ENCODE measurements at regions not wholly inside any gene's neighbourhood (a gene's known extent, or its start where the extent isn't known, plus 50 kb on each side); places are given as distances from the start of the nearest gene placed in this dataset.

DNA sequence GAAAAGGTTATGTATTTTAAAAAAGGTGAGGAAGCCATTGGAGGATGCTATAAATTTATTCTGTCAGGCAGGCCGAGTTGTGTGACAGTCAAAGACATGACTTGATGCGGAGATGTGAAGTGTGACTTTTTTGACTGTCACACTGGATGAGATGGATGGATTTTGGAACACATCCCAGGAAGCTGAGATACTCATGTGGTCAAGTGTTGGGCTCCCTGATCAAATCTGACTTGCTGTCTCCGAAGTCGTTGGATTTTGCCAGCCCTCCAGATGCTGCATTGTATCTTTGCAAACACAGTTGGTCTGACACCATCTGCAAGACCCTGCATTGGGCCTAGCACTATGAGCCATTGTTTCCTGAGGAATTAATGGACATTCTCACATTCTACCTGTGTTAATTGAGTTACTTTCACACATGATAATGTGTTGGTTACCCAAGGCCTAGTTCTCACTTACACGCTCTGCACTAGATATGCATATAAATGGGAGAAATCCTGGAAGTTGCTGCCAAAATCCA lies 204.0 kb upstream of the PRKD1 start:
- Histone ChIP-seq H3K9ac (no peak overlapping the region), H3K27me3 (no peaks in the 10 kb centered on the region), H3K36me3 (no peaks in the 10 kb centered on the region), H3K4me1 (no peaks in the 10 kb centered on the region), H2AFZ (replicated peaks) (no peak overlapping the region), H3K4me2 (no peak overlapping the region), H3K4me3 (no peak overlapping the region), H3K9me3 (ENCODE audit: low read depth) (no peaks in the 10 kb centered on the region), H3K79me2 (ENCODE audit: low read depth) (no peaks in the 10 kb centered on the region), H3F3A (ENCODE audit: low read depth) (no peaks in the 10 kb centered on the region), H4K20me1 (ENCODE audit: low read depth) (no peaks in the 10 kb centered on the region), H3K27ac (no peak overlapping the region)
- no peaks in the 10 kb centered on the region for H3K27me3 Mint-ChIP-seq (ENCODE audit: insufficient read depth, low read depth)
- H3K4me1 Mint-ChIP-seq, result no peaks in the 10 kb centered on the region
- no peak for DNase-seq (ENCODE audit: low spot score)
- H3K9me3 Mint-ChIP-seq, result no peaks in the 10 kb centered on the region
- no peak overlapping the region for H3K27ac Mint-ChIP-seq
- no peak for TF ChIP-seq EZH2phosphoT487 (IDR thresholded peaks at IDR 0.05)
- TF ChIP-seq EZH2 (IDR thresholded peaks at IDR 0.05), result no peak
- TF ChIP-seq CTCF (IDR thresholded peaks at IDR 0.05), result no peak
- H3K4me3 Mint-ChIP-seq, result no peak overlapping the region
- no peaks in the 10 kb centered on the region for H3K36me3 Mint-ChIP-seq

- H3K4me3 ChIP-seq, result no peak overlapping the region
- no peaks in the 10 kb centered on the region for H3K36me3 ChIP-seq
- Mint-ChIP-seq H3K4me3 (no peak overlapping the region), H3K27ac (no peak overlapping the region), H3K27me3 (ENCODE audit: insufficient read depth, low read depth) (no peaks in the 10 kb centered on the region), H3K4me1 (no peaks in the 10 kb centered on the region), H3K36me3 (no peaks in the 10 kb centered on the region), H3K9me3 (no peaks in the 10 kb centered on the region)
- H3K9ac ChIP-seq, result no peak overlapping the region
- H3K27ac ChIP-seq, result no peak overlapping the region
- no peak for DNase-seq (ENCODE audit: low spot score)
- H3K4me2 ChIP-seq, result no peak overlapping the region
- H3K4me1 ChIP-seq, result no peaks in the 10 kb centered on the region
- H3K27me3 ChIP-seq, result no peaks in the 10 kb centered on the region
- H2AFZ ChIP-seq (replicated peaks), result no peak overlapping the region
- H4K20me1 ChIP-seq (ENCODE audit: low read depth), result no peaks in the 10 kb centered on the region
- H3K79me2 ChIP-seq (ENCODE audit: low read depth), result no peaks in the 10 kb centered on the region
- no peak for TF ChIP-seq CTCF (IDR thresholded peaks at IDR 0.05)
- no peak for TF ChIP-seq EZH2phosphoT487 (IDR thresholded peaks at IDR 0.05)
- TF ChIP-seq EZH2 (IDR thresholded peaks at IDR 0.05), result no peak
- no peaks in the 10 kb centered on the region for H3F3A ChIP-seq (ENCODE audit: low read depth)
- no peaks in the 10 kb centered on the region for H3K9me3 ChIP-seq (ENCODE audit: low read depth)
These were observed 204.5 kb upstream of the PRKD1 start for GRCh38 chr14:30132196-30132595.

DNA sequence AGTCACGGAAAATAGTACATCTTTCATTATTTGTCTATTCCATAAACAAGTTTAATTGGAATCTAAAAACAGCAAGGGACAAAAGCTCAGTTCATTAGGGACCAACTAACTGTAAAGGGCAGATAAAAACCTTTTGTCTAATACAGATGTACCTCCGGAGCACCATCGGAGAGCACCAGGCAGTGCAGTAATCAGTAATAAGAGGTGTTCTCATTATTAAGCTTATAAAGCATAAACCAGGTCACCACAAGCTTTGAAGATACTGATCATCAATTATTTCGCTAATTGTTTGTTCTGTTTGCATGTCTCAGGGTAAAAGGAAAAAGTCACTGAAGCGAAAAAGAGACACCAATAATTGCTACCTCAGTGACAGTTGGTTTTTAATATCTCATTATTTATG lies 207.3 kb upstream of the PRKD1 start:
- no peak overlapping the region for H3K27ac ChIP-seq
- Mint-ChIP-seq H3K4me3 (no peak overlapping the region), H3K27ac (no peak overlapping the region), H3K27me3 (ENCODE audit: insufficient read depth, low read depth) (no peaks in the 10 kb centered on the region), H3K9me3 (no peaks in the 10 kb centered on the region), H3K4me1 (no peaks in the 10 kb centered on the region), H3K36me3 (no peaks in the 10 kb centered on the region)
- H3F3A ChIP-seq (ENCODE audit: low read depth), result no peaks in the 10 kb centered on the region
- no peaks in the 10 kb centered on the region for H3K27me3 ChIP-seq
- no peak overlapping the region for H3K4me2 ChIP-seq
- no peaks in the 10 kb centered on the region for H3K4me1 ChIP-seq
- no peak overlapping the region for H3K4me3 ChIP-seq
- no peaks in the 10 kb centered on the region for H3K79me2 ChIP-seq (ENCODE audit: low read depth)
- no peak for DNase-seq (ENCODE audit: low spot score)
- H3K9ac ChIP-seq, result no peak overlapping the region
- no peaks in the 10 kb centered on the region for H3K9me3 ChIP-seq (ENCODE audit: low read depth)
- no peak overlapping the region for H2AFZ ChIP-seq (replicated peaks)
- no peaks in the 10 kb centered on the region for H4K20me1 ChIP-seq (ENCODE audit: low read depth)
- H3K36me3 ChIP-seq, result no peaks in the 10 kb centered on the region
- TF ChIP-seq CTCF (IDR thresholded peaks at IDR 0.05) (no peak), EZH2 (IDR thresholded peaks at IDR 0.05) (no peak), EZH2phosphoT487 (IDR thresholded peaks at IDR 0.05) (no peak)

Data from neural progenitor cell (in vitro differentiated cells).